ENCODE measurements at regions not wholly inside any gene's neighbourhood (a gene's known extent, or its start where the extent isn't known, plus 50 kb on each side); places are given as distances from the start of the nearest gene placed in this dataset.

DNA sequence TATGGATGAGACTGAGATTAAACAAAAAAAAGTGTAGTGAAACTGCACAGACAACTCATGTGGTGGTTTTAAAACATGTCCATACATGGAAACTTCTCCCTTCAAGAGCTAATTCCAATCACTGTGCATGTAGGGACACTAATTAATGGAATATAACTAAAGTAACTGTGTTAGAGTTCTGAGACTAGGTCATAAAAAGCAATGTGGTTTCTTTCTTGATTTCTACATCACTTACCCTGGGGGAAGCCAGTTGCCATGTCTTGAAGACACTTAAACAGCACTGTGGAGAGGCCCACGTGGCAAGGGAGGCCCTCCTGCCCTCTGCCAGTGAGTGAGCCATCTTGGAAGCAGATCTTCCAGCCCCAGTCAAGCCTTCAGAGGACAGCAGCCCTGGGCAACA lies 118.2 kb upstream of the DST start:
- Mint-ChIP-seq H3K27me3 (no peaks in the 10 kb centered on the region), H3K4me3 (no peak overlapping the region), H3K9me3 (ENCODE audit: insufficient read depth) (no peaks in the 10 kb centered on the region), H3K27ac (no peak overlapping the region), H3K4me1 (no peaks in the 10 kb centered on the region)
- Histone ChIP-seq H3K4me1 (ENCODE audit: control insufficient read depth in 2 of 2, insufficient read depth in 2 of 2, low read length in 2 of 2) (no peaks in the 10 kb centered on the region), H2AFZ (ENCODE audit: insufficient read depth, low read depth, low read length, poor library complexity, severe bottlenecking) (no peak overlapping the region), H3K27ac (ENCODE audit: low read length in 2 of 2) (no peak overlapping the region), H3K4me2 (replicated peaks; ENCODE audit: low read depth, low read length, poor library complexity, severe bottlenecking) (no peak overlapping the region), H3K9me3 (ENCODE audit: control extremely low read depth in 1 of 3, control insufficient read depth in 2 of 3, insufficient read depth in 1 of 3, low read length in 2 of 3) (no peaks in the 10 kb centered on the region), H3K4me3 (ENCODE audit: control extremely low read depth in 1 of 5, extremely low read depth in 1 of 5, insufficient read depth in 1 of 5, low read depth in 2 of 5, low read length in 4 of 5) (no peak overlapping the region), H4K20me1 (ENCODE audit: control insufficient read depth, insufficient read depth, low read length, poor library complexity, severe bottlenecking) (no peaks in the 10 kb centered on the region), H3K79me2 (ENCODE audit: control insufficient read depth, insufficient read depth, low read length) (no peaks in the 10 kb centered on the region), H3K9ac (ENCODE audit: low read length) (no peak overlapping the region), H3K27me3 (replicated peaks in 1 of 4; ENCODE audit: control extremely low read depth in 1 of 4, control insufficient read depth in 3 of 4, insufficient read depth in 4 of 4, low read length in 3 of 4) (no peaks in the 10 kb centered on the region), H3K36me3 (replicated peaks in 1 of 2; ENCODE audit: control extremely low read depth in 1 of 2, control insufficient read depth in 1 of 2, extremely low read depth in 1 of 2, insufficient read depth in 2 of 2, low read length in 1 of 2) (no peaks in the 10 kb centered on the region)
- ATAC-seq (ENCODE audit: low read depth) (no peak), DNase-seq (no peak)
- intact Hi-C loops (cut with micrococcal nuclease) = no loop called here
- POLR2A ChIA-PET = no interaction called here
- CTCF ChIA-PET = no interaction called here
- TF ChIP-seq, protein P1, sequence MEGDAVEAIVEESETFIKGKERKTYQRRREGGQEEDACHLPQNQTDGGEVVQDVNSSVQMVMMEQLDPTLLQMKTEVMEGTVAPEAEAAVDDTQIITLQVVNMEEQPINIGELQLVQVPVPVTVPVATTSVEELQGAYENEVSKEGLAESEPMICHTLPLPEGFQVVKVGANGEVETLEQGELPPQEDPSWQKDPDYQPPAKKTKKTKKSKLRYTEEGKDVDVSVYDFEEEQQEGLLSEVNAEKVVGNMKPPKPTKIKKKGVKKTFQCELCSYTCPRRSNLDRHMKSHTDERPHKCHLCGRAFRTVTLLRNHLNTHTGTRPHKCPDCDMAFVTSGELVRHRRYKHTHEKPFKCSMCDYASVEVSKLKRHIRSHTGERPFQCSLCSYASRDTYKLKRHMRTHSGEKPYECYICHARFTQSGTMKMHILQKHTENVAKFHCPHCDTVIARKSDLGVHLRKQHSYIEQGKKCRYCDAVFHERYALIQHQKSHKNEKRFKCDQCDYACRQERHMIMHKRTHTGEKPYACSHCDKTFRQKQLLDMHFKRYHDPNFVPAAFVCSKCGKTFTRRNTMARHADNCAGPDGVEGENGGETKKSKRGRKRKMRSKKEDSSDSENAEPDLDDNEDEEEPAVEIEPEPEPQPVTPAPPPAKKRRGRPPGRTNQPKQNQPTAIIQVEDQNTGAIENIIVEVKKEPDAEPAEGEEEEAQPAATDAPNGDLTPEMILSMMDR (IDR thresholded peaks at IDR 0.05) = no peak
- no peak for TF ChIP-seq EZH2 (IDR thresholded peaks at IDR 0.05; ENCODE audit: borderline replicate concordance, insufficient read depth, low read depth, low read length, poor library complexity, severe bottlenecking)
- WGBS (ENCODE audit: insufficient coverage) = 79% methylated on average over 1 of the region's 1 CpG

DNA sequence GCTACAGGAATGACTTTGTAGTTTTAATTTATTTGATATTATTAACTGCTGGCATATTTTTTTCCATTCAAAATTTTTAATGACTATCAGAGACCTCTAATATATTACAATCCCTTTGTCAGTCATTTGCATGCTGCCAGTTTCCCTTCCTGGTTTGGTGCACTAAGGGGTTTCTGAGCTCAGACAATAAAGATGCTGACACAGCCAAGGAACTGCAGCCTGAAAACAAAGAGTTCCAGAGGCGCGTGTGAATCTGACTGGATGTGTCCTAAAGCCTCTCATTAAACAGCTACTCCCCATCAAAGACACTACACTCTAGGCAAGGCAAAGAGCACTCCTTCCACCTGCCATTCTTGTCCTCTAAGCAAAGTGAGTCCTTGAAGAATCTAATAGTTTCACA lies 116.8 kb upstream of the DST start:
- ATAC-seq (ENCODE audit: low read depth) (no peak), DNase-seq (no peak)
- TF ChIP-seq, protein P1 (IDR thresholded peaks at IDR 0.05) = no peak
- TF ChIP-seq EZH2 (IDR thresholded peaks at IDR 0.05; ENCODE audit: borderline replicate concordance, insufficient read depth, low read depth, low read length, poor library complexity, severe bottlenecking) = no peak
- no peak overlapping the region for H3K4me2 ChIP-seq (replicated peaks; ENCODE audit: low read depth, low read length, poor library complexity, severe bottlenecking)
- H3K9me3 Mint-ChIP-seq (ENCODE audit: insufficient read depth) = no peaks in the 10 kb centered on the region
- H3K27ac Mint-ChIP-seq = no peak overlapping the region
- no peak overlapping the region for H3K9ac ChIP-seq (ENCODE audit: low read length)
- no peaks in the 10 kb centered on the region for H3K9me3 ChIP-seq (ENCODE audit: control extremely low read depth in 1 of 3, control insufficient read depth in 2 of 3, insufficient read depth in 1 of 3, low read length in 2 of 3)
- ChIA-PET CTCF (no interaction called here), POLR2A (no interaction called here)
- intact Hi-C loops (cut with micrococcal nuclease) = no loop called here
- no peaks in the 10 kb centered on the region for H3K27me3 Mint-ChIP-seq
- no peaks in the 10 kb centered on the region for H3K36me3 ChIP-seq (replicated peaks in 1 of 2; ENCODE audit: control extremely low read depth in 1 of 2, control insufficient read depth in 1 of 2, extremely low read depth in 1 of 2, insufficient read depth in 2 of 2, low read length in 1 of 2)
- 92% methylated on average over 2 of the region's 2 CpGs for WGBS (ENCODE audit: insufficient coverage)
- H3K27me3 ChIP-seq (replicated peaks in 1 of 4; ENCODE audit: control extremely low read depth in 1 of 4, control insufficient read depth in 3 of 4, insufficient read depth in 4 of 4, low read length in 3 of 4) = no peaks in the 10 kb centered on the region
- no peaks in the 10 kb centered on the region for H3K4me1 Mint-ChIP-seq
- H3K4me1 ChIP-seq (ENCODE audit: control insufficient read depth in 2 of 2, insufficient read depth in 2 of 2, low read length in 2 of 2) = no peaks in the 10 kb centered on the region
- H3K79me2 ChIP-seq (ENCODE audit: control insufficient read depth, insufficient read depth, low read length) = no peaks in the 10 kb centered on the region
- no peak overlapping the region for H3K4me3 ChIP-seq (ENCODE audit: control extremely low read depth in 1 of 5, extremely low read depth in 1 of 5, insufficient read depth in 1 of 5, low read depth in 2 of 5, low read length in 4 of 5)
- no peaks in the 10 kb centered on the region for H4K20me1 ChIP-seq (ENCODE audit: control insufficient read depth, insufficient read depth, low read length, poor library complexity, severe bottlenecking)
- H3K4me3 Mint-ChIP-seq = no peak overlapping the region
- no peak overlapping the region for H2AFZ ChIP-seq (ENCODE audit: insufficient read depth, low read depth, low read length, poor library complexity, severe bottlenecking)
- no peak overlapping the region for H3K27ac ChIP-seq (ENCODE audit: low read length in 2 of 2)

Data from B cell (primary cell).